ENCODE measurements at regions not wholly inside any gene's neighbourhood (a gene's known extent, or its start where the extent isn't known, plus 50 kb on each side); places are given as distances from the start of the nearest gene placed in this dataset.
A peak's percentile ranks its signal among the peaks of the same experiment; 100 is the strongest.

GRCh38 chr4:124219389-124219788 lies 493.1 kb downstream of the ANKRD50 start:
- no peak for DNase-seq (ENCODE audit: low spot score)

GRCh38 chr4:124224256-124224655 lies 488.3 kb downstream of the ANKRD50 start:
- no peak for DNase-seq (ENCODE audit: low spot score)

GRCh38 chr4:124227981-124228380 lies 484.6 kb downstream of the ANKRD50 start:
- DNase-seq (ENCODE audit: low spot score) = no peak

GRCh38 chr4:124230268-124230667 lies 482.3 kb downstream of the ANKRD50 start:
- DNase-seq (ENCODE audit: low spot score) = no peak

GRCh38 chr4:124234771-124235170 lies 477.8 kb downstream of the ANKRD50 start:
- DNase-seq (ENCODE audit: low spot score) = no peak

GRCh38 chr4:124243671-124244366 lies 468.7 kb downstream of the ANKRD50 start:
- no peak for DNase-seq (ENCODE audit: low spot score)

GRCh38 chr4:124253080-124253479 lies 459.5 kb downstream of the ANKRD50 start:
- DNase-seq (ENCODE audit: low spot score) = no peak

GRCh38 chr4:124262211-124263179 lies 450.0 kb downstream of the ANKRD50 start:
- peak; percentile 25 for DNase-seq (ENCODE audit: low spot score)

- no peak for DNase-seq (ENCODE audit: low spot score)
These were observed 446.8 kb downstream of the ANKRD50 start for GRCh38 chr4:124265701-124266100.

GRCh38 chr4:124266721-124267120 lies 445.8 kb downstream of the ANKRD50 start:
- DNase-seq (ENCODE audit: low spot score) = no peak

- no peak for DNase-seq (ENCODE audit: low spot score)
These were observed 436.1 kb downstream of the ANKRD50 start for GRCh38 chr4:124276461-124276860.

- DNase-seq (ENCODE audit: low spot score) = no peak
These were observed 434.8 kb downstream of the ANKRD50 start for GRCh38 chr4:124277691-124278090.

- no peak for DNase-seq (ENCODE audit: low spot score)
These were observed 434.1 kb downstream of the ANKRD50 start for GRCh38 chr4:124278477-124278876.

- DNase-seq (ENCODE audit: low spot score) = no peak
These were observed 432.8 kb downstream of the ANKRD50 start for GRCh38 chr4:124279741-124280140.

GRCh38 chr4:124282301-124282898 lies 430.1 kb downstream of the ANKRD50 start:
- no peak for DNase-seq (ENCODE audit: low spot score)

GRCh38 chr4:124288706-124289486 lies 423.6 kb downstream of the ANKRD50 start:
- no peak for DNase-seq (ENCODE audit: low spot score)

- DNase-seq (ENCODE audit: low spot score) = no peak
These were observed 421.9 kb downstream of the ANKRD50 start for GRCh38 chr4:124290678-124291077.

GRCh38 chr4:124295413-124295812 lies 417.1 kb downstream of the ANKRD50 start:
- DNase-seq (ENCODE audit: low spot score) = no peak

GRCh38 chr4:124304941-124305340 lies 407.6 kb downstream of the ANKRD50 start:
- no peak for DNase-seq (ENCODE audit: low spot score)

- no peak for DNase-seq (ENCODE audit: low spot score)
These were observed 406.2 kb downstream of the ANKRD50 start for GRCh38 chr4:124306352-124306751.

GRCh38 chr4:124307143-124307542 lies 405.4 kb downstream of the ANKRD50 start:
- DNase-seq (ENCODE audit: low spot score) = no peak

- DNase-seq (ENCODE audit: low spot score) = no peak
These were observed 394.2 kb downstream of the ANKRD50 start for GRCh38 chr4:124318292-124318691.
